HG03139 (cell line): ENCODE measurements at regions not wholly inside any gene's neighbourhood (a gene's known extent, or its start where the extent isn't known, plus 50 kb on each side); places are given as distances from the start of the nearest gene placed in this dataset.
"Not testable (repeated sequence)": the region's sequence is repeated elsewhere in the genome, so short reads cannot be mapped to it uniquely, and the experiment has no call there.

Source experiments
- ATAC-seq: cut with Tn5 transposase; IDR thresholded peaks from one replicate; pipeline ENCODE4 v1.9.1; 2021; ENCODE audit not compliant: unreplicated experiment

- no peak for ATAC-seq
Observed at GRCh38 chr7:14973712-14974428, 71.3 kb upstream of the DGKB start.

GRCh38 chr7:14971678-14972077, 69.1 kb upstream of the DGKB start:
- ATAC-seq: not testable (repeated sequence)

GRCh38 chr7:14967376-14967775, 64.8 kb upstream of the DGKB start:
- not testable (repeated sequence) for ATAC-seq

GRCh38 chr7:14962778-14963177, 60.2 kb upstream of the DGKB start:
- no peak for ATAC-seq

- no peak for ATAC-seq
Observed at GRCh38 chr7:14960721-14961120, 58.2 kb upstream of the DGKB start.

- ATAC-seq: no peak
Observed at GRCh38 chr7:14959339-14959738, 56.8 kb upstream of the DGKB start.

- ATAC-seq: no peak
Observed at GRCh38 chr7:14954035-14954434, 51.5 kb upstream of the DGKB start.
